ENCODE measurements at regions not wholly inside any gene's neighbourhood (a gene's known extent, or its start where the extent isn't known, plus 50 kb on each side); places are given as distances from the start of the nearest gene placed in this dataset.

- no peak for DNase-seq (ENCODE audit: low read depth)
Measured at GRCh38 chr6:89028774-89029173, 51.8 kb upstream of the PNRC1 start.

DNA sequence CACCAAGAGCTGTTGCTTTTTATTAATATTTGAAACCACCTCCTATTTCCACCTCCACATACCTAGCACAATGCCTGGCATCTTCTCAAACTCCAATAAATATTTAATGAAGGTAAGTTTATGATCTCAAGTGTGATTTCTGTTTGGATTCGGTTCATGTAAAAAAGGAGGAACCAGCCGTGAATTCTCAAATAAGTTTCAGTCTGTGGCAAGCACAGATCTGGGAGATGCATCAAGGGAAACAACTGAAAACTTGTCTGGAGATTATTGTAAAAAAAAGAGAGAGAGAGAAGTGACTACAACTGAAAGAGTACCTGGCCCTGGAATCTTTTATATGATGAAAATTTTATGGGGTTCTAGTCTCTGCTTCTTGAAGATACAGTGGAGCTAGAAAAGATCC lies 52.8 kb upstream of the PNRC1 start:
- DNase-seq (ENCODE audit: low read depth), result no peak

DNA sequence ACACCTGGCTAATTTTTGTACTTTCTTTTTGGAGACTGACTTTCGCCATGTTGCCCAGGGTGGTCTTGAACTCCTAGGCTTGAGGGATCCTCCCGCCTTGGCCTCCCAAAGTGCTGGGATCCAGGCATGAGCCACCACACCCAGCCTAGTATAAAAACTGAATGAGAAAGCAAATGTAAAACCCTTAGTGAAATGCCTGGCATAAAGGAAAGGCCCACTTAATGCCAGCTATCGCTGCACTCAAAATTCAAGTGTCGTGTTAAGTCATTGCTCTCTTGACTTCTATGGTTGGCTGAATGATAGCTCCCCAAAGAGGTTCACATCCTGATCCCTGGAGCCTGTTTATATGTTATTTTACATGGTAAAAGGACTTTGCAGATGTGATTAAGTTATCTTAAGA lies 54.4 kb upstream of the PNRC1 start:
- DNase-seq (ENCODE audit: low read depth), result no peak

- DNase-seq (ENCODE audit: low read depth), result no peak
Measured at GRCh38 chr6:89025633-89026032, 54.9 kb upstream of the PNRC1 start.

GRCh38 chr6:89024456-89024855 lies 56.1 kb upstream of the PNRC1 start:
- DNase-seq (ENCODE audit: low read depth), result no peak

DNA sequence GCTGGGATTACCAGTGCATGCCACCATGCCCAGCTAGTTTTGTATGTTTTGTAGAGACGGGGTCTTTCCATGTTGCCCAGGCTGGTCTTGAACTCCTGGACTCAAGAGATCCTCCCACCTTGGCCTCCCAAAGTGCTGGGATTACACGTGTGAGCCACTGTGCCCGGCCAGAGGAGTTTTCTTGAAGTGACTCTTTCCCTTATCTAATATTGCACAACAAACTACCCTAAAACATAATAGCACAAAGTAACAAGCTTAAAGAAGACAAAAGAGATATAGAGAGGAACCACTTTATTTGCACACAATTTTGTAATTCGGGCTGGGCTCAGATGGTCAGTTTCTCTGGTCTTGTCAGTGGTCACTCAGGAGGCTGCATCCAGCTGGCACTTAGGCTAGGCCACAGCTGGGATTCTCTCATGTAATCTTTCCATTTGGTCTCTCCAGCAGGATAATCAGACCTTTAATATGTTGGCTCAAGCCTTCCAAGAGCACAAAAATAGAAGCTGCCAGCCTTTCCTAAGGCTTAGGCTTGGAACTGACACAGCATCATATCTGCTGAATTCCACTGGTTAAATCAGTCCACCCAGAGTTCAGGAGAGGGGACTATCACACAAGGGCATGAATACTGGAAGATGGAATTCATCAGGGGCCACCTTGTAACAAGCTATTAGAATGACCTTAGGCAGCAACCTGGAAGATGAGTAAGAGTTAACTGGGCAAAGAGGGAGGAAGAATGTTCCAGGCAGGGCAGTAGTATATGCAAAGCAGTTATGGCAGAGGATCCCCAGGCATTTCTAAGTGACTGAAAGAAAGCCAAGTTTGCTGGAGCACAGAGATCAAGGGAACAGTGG lies 56.7 kb upstream of the PNRC1 start:
- peak; percentile 8 for DNase-seq (ENCODE audit: low read depth)

DNA sequence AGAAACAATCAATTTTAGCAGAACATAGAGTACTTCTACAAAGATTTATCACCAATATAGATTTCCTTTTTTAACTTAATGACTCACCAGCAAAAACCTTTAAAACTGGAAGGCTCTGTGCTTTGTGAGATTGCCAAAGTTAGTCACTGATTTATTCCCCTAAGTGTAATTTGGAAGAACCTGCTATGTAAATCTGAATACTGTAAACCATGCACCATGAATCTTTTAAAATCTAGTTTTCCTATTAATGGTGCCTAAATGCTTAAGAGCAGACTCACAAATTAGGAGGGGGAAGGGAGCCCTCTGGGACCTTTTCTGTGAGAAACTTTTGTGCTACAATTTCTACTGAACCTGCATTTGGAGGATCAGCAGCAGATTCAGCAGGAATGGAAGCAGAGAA lies 57.8 kb upstream of the PNRC1 start:
- DNase-seq (ENCODE audit: low read depth), result peak; percentile 23

DNA sequence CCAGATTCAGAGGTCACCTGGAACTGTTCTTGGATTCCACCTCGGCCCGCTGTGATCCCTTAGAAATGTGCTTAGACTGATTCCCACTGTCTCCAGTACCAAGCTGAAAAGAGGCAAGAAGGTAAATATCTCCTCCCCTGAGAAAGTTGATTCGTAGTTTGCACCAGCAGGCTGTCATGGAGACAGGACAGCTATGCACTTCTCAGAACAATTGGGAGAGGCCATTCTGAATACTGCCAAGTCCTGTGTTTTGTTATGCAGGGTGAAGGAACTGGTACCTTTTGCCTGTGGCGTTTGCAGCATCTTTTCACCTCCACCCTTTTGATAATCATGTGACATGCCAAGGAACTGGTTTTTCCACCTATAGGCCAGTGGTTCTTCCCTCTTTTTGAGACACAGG lies 58.2 kb upstream of the RNGTT start:
- DNase-seq (ENCODE audit: low read depth), result no peak

DNA sequence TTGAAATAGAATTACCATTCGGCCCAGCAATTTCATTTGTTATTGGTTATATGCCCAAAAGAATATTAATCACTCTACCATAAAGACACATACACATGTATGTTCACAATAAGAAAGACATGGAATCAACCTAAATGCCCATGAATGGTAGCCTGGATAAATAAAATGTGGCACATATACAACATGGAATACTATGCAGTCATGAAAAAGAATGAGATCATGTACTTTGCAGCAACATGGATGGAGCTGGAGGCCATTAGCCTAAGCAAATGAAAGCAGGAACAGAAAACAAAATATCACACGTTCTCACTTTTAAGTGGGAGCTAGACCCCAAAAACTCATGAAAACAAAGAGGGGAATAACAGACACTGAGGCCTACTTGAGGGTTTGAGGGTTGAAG lies 52.6 kb upstream of the RNGTT start:
- DNase-seq (ENCODE audit: low read depth), result no peak

- DNase-seq (ENCODE audit: low read depth), result no peak
Measured at GRCh38 chr6:89013438-89013837, 50.0 kb upstream of the RNGTT start.

All from HS-5 (cell line).